A673 (cell line): ENCODE measurements at regions not wholly inside any gene's neighbourhood (a gene's known extent, or its start where the extent isn't known, plus 50 kb on each side); places are given as distances from the start of the nearest gene placed in this dataset.

ENCODE experiments used
- CTCF ChIP-seq: fragments of 300-800, 200-600 bp; sonication (generic); conservative IDR thresholded peaks from 2 replicates; pipeline ENCODE4 v1.5.1; 2017; ENCODE audit warnings: low read depth, mild to moderate bottlenecking, antibody characterized with exemption, low read length, moderate library complexity, mixed read lengths
- EZH2 ChIP-seq: fragments of 200-600 bp; sonication (generic); IDR thresholded peaks from 2 replicates; pipeline ENCODE4 v1.6.1; 2017; ENCODE audit warnings: borderline replicate concordance, low read depth, mild to moderate bottlenecking, mixed read lengths, antibody characterized with exemption, low read length; ENCODE audit not compliant: poor library complexity, severe bottlenecking

- TF ChIP-seq CTCF (peak; percentile 86), EZH2 (no peak)
Measured at GRCh38 chr2:121080013-121080772, 204.8 kb downstream of the TFCP2L1 start.
